ENCODE measurements at regions not wholly inside any gene's neighbourhood (a gene's known extent, or its start where the extent isn't known, plus 50 kb on each side); places are given as distances from the start of the nearest gene placed in this dataset.

GRCh38 chr3:54240-54639 is 142.3 kb upstream of the CHL1 start:
- Histone ChIP-seq H3K27me3 (ENCODE audit: low read length) (no peaks in the 10 kb centered on the region), H3K27ac (ENCODE audit: low read depth, low read length) (no peak overlapping the region), H3K4me3 (ENCODE audit: insufficient read depth, low read length, poor library complexity, severe bottlenecking) (no peak overlapping the region), H3K9me3 (ENCODE audit: insufficient read depth, low read length) (no peaks in the 10 kb centered on the region), H2AFZ (ENCODE audit: low read depth, low read length, severe bottlenecking) (no peak overlapping the region), H3K79me2 (ENCODE audit: insufficient read depth, low read length) (no peaks in the 10 kb centered on the region), H3K9ac (ENCODE audit: low read length) (no peak overlapping the region), H3K36me3 (ENCODE audit: low read length) (no peaks in the 10 kb centered on the region), H3F3A (ENCODE audit: insufficient read depth) (no peaks in the 10 kb centered on the region), H4K20me1 (ENCODE audit: low read depth, low read length) (no peaks in the 10 kb centered on the region), H3K9me2 (replicated peaks; ENCODE audit: insufficient read depth, low read length) (no peaks in the 10 kb centered on the region), H3K4me2 (ENCODE audit: low read depth, low read length, poor library complexity, severe bottlenecking) (no peak overlapping the region)
- TF ChIP-seq EZH2phosphoT487 (conservative IDR thresholded peaks at IDR 0.05; ENCODE audit: low read length) = no peak
- TF ChIP-seq, protein P1, sequence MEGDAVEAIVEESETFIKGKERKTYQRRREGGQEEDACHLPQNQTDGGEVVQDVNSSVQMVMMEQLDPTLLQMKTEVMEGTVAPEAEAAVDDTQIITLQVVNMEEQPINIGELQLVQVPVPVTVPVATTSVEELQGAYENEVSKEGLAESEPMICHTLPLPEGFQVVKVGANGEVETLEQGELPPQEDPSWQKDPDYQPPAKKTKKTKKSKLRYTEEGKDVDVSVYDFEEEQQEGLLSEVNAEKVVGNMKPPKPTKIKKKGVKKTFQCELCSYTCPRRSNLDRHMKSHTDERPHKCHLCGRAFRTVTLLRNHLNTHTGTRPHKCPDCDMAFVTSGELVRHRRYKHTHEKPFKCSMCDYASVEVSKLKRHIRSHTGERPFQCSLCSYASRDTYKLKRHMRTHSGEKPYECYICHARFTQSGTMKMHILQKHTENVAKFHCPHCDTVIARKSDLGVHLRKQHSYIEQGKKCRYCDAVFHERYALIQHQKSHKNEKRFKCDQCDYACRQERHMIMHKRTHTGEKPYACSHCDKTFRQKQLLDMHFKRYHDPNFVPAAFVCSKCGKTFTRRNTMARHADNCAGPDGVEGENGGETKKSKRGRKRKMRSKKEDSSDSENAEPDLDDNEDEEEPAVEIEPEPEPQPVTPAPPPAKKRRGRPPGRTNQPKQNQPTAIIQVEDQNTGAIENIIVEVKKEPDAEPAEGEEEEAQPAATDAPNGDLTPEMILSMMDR (IDR thresholded peaks at IDR 0.05; ENCODE audit: insufficient read depth, low read length, poor library complexity, severe bottlenecking) = no peak

DNA sequence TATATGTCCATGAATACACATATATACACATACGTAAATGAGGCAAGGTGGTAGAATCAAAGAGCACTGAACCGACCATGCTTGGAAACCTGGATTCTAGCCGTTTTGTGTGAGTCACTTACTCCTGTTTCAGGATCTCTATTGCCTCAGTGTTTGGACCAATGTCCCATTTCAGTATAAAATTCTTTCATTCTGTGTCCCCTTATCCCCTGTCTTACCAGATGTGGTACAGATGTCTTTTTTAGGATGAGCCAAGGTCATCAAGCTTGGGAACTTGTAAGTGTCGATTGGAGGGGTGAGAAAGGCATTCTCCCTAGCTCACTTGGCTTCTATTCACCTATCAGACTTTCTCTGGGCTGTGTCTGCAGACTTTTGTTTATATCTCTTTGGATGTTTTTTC is 139.9 kb upstream of the CHL1 start:
- Histone ChIP-seq H3K9me3 (ENCODE audit: insufficient read depth, low read length) (no peaks in the 10 kb centered on the region), H3K9ac (ENCODE audit: low read length) (no peak overlapping the region), H3K4me2 (ENCODE audit: low read depth, low read length, poor library complexity, severe bottlenecking) (no peak overlapping the region), H4K20me1 (ENCODE audit: low read depth, low read length) (no peaks in the 10 kb centered on the region), H3K27me3 (ENCODE audit: low read length) (no peaks in the 10 kb centered on the region), H3K4me3 (ENCODE audit: insufficient read depth, low read length, poor library complexity, severe bottlenecking) (no peak overlapping the region), H3K36me3 (ENCODE audit: low read length) (no peaks in the 10 kb centered on the region), H3K27ac (ENCODE audit: low read depth, low read length) (no peak overlapping the region), H2AFZ (ENCODE audit: low read depth, low read length, severe bottlenecking) (no peak overlapping the region), H3K79me2 (ENCODE audit: insufficient read depth, low read length) (no peaks in the 10 kb centered on the region), H3K9me2 (replicated peaks; ENCODE audit: insufficient read depth, low read length) (no peaks in the 10 kb centered on the region), H3F3A (ENCODE audit: insufficient read depth) (no peaks in the 10 kb centered on the region)
- TF ChIP-seq, protein P1 (IDR thresholded peaks at IDR 0.05; ENCODE audit: insufficient read depth, low read length, poor library complexity, severe bottlenecking) = no peak
- TF ChIP-seq EZH2phosphoT487 (conservative IDR thresholded peaks at IDR 0.05; ENCODE audit: low read length) = no peak

DNA sequence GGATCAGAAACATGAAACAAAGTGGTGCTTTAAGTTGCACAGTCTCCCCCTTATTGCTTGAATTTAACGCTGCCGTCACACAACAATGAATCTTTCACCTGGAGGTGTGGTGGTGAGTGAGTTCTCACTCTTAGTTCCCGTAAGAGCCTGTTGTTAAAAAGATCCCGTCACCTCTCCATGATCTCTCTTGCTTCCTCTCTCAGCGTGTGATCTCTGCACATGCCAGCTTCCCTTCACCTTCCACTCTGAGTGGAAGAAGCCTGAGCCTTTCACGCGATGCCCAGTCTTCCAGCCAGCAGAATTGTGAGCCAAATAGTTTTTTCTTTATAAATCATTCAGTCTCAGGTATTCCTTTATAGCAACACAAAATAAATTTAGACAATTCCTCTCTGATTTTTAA is 136.7 kb upstream of the CHL1 start:
- no peaks in the 10 kb centered on the region for H4K20me1 ChIP-seq (ENCODE audit: low read depth, low read length)
- TF ChIP-seq EZH2phosphoT487 (conservative IDR thresholded peaks at IDR 0.05; ENCODE audit: low read length) = no peak
- TF ChIP-seq, protein P1 (IDR thresholded peaks at IDR 0.05; ENCODE audit: insufficient read depth, low read length, poor library complexity, severe bottlenecking) = no peak
- H3F3A ChIP-seq (ENCODE audit: insufficient read depth) = no peaks in the 10 kb centered on the region
- no peak overlapping the region for H3K4me2 ChIP-seq (ENCODE audit: low read depth, low read length, poor library complexity, severe bottlenecking)
- H3K27ac ChIP-seq (ENCODE audit: low read depth, low read length) = no peak overlapping the region
- no peaks in the 10 kb centered on the region for H3K36me3 ChIP-seq (ENCODE audit: low read length)
- no peaks in the 10 kb centered on the region for H3K9me3 ChIP-seq (ENCODE audit: insufficient read depth, low read length)
- H2AFZ ChIP-seq (ENCODE audit: low read depth, low read length, severe bottlenecking) = no peak overlapping the region
- no peaks in the 10 kb centered on the region for H3K79me2 ChIP-seq (ENCODE audit: insufficient read depth, low read length)
- H3K27me3 ChIP-seq (ENCODE audit: low read length) = no peaks in the 10 kb centered on the region
- H3K9me2 ChIP-seq (replicated peaks; ENCODE audit: insufficient read depth, low read length) = no peaks in the 10 kb centered on the region
- no peak overlapping the region for H3K4me3 ChIP-seq (ENCODE audit: insufficient read depth, low read length, poor library complexity, severe bottlenecking)
- H3K9ac ChIP-seq (ENCODE audit: low read length) = no peak overlapping the region

Measured in SU-DHL-6 (cell line).